Loucy (cell line): ENCODE measurements at regions not wholly inside any gene's neighbourhood (a gene's known extent, or its start where the extent isn't known, plus 50 kb on each side); places are given as distances from the start of the nearest gene placed in this dataset.

Experiments used
- CTCF ChIP-seq: fragments of 200-600 bp; sonication (generic); conservative IDR thresholded peaks from 2 replicates; pipeline ENCODE4 v1.5.1; 2014; ENCODE audit warnings: mild to moderate bottlenecking, antibody characterized with exemption, low read length
- EZH2phosphoT487 ChIP-seq: fragments of 200-600 bp; IDR thresholded peaks from 2 replicates; pipeline ENCODE4 v1.6.1; 2018; ENCODE audit warnings: antibody characterized with exemption, mild to moderate bottlenecking, moderate library complexity, borderline replicate concordance

DNA sequence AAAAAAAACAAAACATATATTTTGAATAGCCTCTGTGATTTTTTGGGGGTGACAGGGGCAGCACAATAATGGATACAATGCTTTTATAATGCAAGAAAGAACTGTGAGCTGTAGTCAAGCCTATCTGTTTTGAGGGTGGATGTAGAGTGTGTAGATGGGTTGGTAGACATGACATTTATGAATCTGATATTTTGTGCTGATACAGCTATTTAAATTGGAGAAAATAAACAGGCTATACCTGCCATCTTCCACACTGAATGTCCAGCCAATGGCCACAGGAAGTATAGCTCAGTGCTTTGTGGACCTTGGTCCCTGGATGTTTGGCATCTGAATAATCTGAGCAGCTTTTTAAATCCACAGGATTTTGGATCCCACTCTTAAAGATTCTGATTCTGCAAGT, 175.0 kb downstream of the NEDD1 start:
- TF ChIP-seq CTCF (no peak), EZH2phosphoT487 (no peak)
